ENCODE measurements at regions not wholly inside any gene's neighbourhood (a gene's known extent, or its start where the extent isn't known, plus 50 kb on each side); places are given as distances from the start of the nearest gene placed in this dataset.

GRCh38 chr11:19559746-19560145 lies 152.9 kb upstream of the NAV2 start:
- Mint-ChIP-seq H3K27me3 (ENCODE audit: insufficient read depth, low read depth, poor library complexity) (peaks cover 7% of the 10 kb centered on the region), H3K36me3 (ENCODE audit: low read depth) (no peaks in the 10 kb centered on the region)
- H3K27me3 ChIP-seq (ENCODE audit: insufficient read depth), result no peaks in the 10 kb centered on the region

More at GRCh38 chr11:19559746-19560145, 152.9 kb upstream of the NAV2 start:
- Mint-ChIP-seq H3K4me3 (no peak overlapping the region), H3K27ac (no peak overlapping the region), H3K4me1 (peaks cover 15% of the 10 kb centered on the region; the same call in 2 of the 3 replicates), H3K9me3 (no peaks in the 10 kb centered on the region)
- H3K36me3 ChIP-seq (ENCODE audit: insufficient read depth), result no peaks in the 10 kb centered on the region
- no peak overlapping the region for H3K4me3 ChIP-seq
- H3K4me1 ChIP-seq (ENCODE audit: insufficient read depth), result peaks cover 4% of the 10 kb centered on the region
- DNase-seq (ENCODE audit: low spot score), result peak; percentile 26
- no peaks in the 10 kb centered on the region for H3K79me2 ChIP-seq (replicated peaks; ENCODE audit: insufficient read depth)
- H3K9me2 ChIP-seq (ENCODE audit: insufficient read depth), result no peaks in the 10 kb centered on the region
- peak overlapping the region; percentile 80; the same call in 1 of the 2 replicates for H2AFZ ChIP-seq
- ATAC-seq, result no peak
- no peaks in the 10 kb centered on the region for H3F3A ChIP-seq (replicated peaks; ENCODE audit: low read depth)
- TF ChIP-seq REST (IDR thresholded peaks at IDR 0.05; ENCODE audit: unreplicated experiment) (no peak), CTCF (conservative IDR thresholded peaks at IDR 0.05; ENCODE audit: low read depth in 2 of 2) (no peak), EZH2phosphoT487 (IDR thresholded peaks at IDR 0.05; ENCODE audit: unreplicated experiment) (no peak), ETS1 (IDR thresholded peaks at IDR 0.05) (no peak), NANOG (IDR thresholded peaks at IDR 0.05; ENCODE audit: borderline replicate concordance) (no peak), POLR2AphosphoS5 (IDR thresholded peaks at IDR 0.05; ENCODE audit: low read depth) (no peak), JUNB (IDR thresholded peaks at IDR 0.05; ENCODE audit: unreplicated experiment) (no peak), ZNF114 (CRISPR knock-in tag; IDR thresholded peaks at IDR 0.05) (no peak), EZH2 (IDR thresholded peaks at IDR 0.05; ENCODE audit: low read depth, unreplicated experiment) (no peak), ZNF331 (CRISPR knock-in tag; IDR thresholded peaks at IDR 0.05; ENCODE audit: low read depth) (no peak), STAT1 (IDR thresholded peaks at IDR 0.05; ENCODE audit: unreplicated experiment) (no peak), ZNF462 (CRISPR knock-in tag; IDR thresholded peaks at IDR 0.05) (no peak), CREB1 (CRISPR knock-in tag; IDR thresholded peaks at IDR 0.05; ENCODE audit: low read depth) (no peak)
- no peaks in the 10 kb centered on the region for H4K20me1 ChIP-seq (replicated peaks; ENCODE audit: insufficient read depth)
- no peak overlapping the region for H3K27ac ChIP-seq (ENCODE audit: low read depth)
- no peak overlapping the region for H3K4me2 ChIP-seq
